Activated CD8-positive, alpha-beta memory T cell treated with anti-CD3 and anti-CD28 coated beads for 48 hours (primary cell): ENCODE measurements at regions not wholly inside any gene's neighbourhood (a gene's known extent, or its start where the extent isn't known, plus 50 kb on each side); places are given as distances from the start of the nearest gene placed in this dataset.

ENCODE experiments used
- DNase-seq, 3 experiments: peaks; one replicate each; pipeline ENCODE4 v3.0.0-alpha.2; 2020; ENCODE audit warnings: low read depth in 2 of 3, low spot score in 2 of 3

DNA sequence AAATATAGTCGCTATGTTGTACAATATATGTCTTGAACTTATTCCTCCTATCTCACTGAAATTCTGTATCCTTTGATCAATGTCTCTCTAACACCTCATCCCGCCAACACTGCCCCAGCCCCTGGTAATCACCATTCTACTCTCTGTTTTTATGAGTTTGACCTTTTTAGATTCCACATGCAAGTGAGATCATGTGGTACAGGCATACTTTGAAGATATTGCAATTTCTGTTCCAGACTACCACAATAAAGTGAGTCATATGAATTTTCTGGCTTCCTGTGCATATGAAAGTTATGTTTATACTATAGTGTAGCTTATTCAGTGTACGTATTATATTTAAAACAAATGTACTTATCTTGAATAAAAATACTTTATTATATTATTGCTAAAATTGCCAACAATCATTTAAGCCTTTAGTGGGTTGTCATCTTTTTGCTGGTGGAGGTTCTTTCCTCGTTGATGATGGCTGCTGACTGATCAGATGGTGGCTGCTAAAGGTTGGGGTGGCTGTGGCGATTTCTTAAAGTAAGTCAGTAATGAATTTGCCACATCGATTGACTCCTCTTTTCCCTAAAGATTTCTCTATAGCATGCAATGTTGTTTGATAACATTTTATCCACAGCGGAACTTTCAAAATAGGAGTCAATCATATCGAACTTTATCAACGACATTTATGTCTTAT is 257.2 kb downstream of the NFKBIZ start:
- DNase-seq = no peak

DNA sequence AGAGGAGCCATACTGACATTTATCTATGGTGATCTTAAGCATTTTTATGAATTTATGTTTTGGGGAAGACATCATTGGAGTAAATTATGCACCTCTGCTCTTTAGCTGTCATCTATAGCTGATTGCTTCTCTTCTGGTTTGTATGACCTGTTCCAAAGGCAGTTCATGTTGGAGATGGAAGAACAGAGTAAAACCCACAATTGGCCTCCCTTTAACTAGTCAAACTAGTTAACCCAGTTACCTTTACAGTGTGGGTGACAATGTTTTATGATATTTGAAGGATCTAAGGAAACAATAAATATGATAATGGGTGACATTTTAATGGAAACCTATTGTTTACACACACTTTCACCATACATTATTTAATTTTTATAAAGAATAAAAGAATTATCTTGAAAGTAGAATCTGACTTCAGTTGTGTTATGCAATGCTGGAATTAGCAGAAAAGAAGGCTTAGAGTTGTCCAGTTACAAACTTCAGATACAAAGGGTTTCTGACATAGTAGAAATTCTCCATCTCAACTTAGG is 263.5 kb downstream of the NFKBIZ start:
- DNase-seq = no peak

DNA sequence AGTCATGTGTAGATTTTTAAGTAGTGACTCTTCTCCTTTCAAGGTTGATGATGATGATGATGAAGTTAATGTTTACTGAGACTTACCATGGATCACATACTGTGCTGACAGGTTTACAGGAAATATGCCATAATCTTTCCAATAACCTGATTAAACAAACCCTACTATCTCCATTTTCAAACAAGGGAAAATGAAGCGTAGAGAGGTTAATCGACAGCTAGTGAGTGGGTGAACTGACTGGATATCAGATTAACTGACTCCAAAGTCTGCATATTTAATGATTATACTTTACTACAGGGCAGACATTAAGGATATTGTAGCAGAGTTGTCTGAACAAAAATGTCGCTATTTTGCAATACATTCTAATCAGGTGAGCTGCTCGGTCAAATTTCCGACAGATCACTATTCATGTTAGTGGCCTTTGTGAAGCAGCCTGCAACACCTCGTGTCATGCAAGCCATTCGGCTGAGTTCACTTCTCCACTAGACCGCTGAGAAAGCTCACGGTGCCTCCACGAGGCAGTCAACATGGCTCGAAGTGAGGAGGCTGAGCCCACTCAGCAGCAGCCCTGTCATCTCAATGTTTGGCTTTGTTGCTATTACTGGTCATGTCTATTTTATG is 264.2 kb downstream of the NFKBIZ start:
- no peak for DNase-seq

DNA sequence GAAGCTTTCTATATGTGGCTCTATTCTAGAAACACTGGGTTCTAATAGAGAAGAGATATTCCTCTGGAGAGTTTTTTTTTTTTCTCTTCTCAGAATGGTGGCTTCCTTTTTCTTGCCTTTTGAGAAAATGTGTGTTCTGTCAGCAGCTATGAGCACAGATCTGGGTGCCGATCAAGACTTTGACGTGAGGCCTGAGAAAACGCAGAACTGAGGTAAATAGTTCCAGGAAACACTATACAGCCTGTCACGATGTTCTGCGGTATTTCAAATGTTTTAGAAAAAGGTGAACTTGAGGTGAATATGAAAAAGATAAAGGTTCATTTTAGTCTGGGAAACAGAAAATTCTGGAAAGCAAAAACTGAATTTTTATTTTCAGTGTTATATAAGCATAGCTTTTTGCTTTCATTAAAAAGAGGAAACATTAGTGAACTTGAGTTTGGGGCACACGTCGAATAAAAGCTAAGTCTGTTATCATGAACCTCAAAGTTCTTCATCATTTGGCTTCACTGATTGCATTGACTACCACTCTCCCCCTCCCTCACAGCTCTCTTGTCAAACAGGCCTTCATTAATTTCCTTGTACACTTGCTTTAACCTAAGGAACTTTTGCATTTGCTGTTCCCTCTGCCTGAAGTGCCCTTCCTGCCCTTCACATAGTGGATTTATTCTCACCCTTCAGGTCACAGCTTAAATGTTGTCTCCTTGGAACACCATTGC is 265.1 kb downstream of the NFKBIZ start:
- DNase-seq = no peak

DNA sequence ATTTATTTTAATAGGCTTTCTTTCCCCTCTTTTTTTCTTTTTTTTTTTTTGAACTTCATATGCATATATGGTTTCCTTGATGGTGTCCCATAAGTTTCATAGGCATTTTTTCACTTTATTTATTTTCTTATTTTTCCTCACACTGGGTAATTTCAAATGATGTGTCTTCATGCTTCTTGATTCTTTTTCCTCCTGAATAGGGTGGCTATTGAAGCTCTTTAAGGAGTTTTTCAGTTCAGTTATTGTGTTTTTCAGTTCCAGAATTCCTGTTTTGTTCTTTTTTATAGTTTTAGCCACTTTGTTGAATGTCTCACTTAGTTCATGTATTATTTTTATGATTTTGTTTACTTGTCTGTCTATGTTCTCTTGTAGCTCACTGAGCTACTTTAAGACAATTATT is 273.2 kb downstream of the NFKBIZ start:
- no peak for DNase-seq

DNA sequence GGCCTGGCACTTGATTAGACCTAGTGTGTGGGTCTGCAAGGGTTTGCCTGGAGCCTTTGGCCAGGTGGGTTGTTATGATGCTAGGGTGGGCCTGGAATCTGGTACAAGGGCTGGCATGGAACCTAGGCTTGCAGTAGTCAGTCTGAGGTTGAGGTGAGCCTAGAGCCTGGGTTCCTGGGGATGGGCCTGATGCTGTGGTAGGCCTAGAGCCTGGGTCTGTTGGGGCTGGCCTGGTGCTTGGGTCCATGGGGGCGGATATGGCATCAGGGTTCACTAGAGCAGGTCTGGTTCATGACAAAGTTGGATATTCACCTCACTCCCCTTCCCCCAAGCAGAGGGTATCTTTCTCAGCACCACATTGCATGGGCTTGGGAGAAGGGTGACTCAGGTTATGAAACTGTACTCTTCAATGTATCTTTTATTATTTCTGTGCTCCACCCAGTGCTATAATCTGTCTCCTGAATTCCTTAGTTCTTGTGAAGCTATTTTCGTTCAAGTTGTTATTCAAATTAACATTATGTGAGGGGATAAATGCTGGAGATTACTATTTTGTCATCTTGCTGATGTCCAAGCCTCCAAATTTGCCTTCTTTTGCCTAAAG is 274.4 kb downstream of the NFKBIZ start:
- no peak for DNase-seq

DNA sequence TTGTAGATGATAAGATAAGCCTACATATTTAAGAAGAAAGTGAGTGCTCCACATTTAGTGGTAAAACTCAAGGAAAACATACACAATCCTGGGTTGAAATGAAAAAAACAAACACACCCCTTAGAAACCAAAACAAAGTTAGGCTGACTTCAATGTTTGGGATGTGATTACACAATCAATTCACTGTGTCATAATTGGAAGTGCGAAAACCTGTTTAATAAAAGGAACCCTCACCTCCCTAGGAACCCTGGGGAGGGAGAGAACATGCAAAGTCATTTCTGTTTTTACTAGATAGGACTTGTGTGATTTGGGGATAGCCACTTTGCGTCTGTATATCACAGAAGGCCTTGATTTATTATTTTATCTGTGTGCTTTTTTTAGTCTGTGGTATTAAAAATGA is 275.0 kb downstream of the NFKBIZ start:
- no peak for DNase-seq

DNA sequence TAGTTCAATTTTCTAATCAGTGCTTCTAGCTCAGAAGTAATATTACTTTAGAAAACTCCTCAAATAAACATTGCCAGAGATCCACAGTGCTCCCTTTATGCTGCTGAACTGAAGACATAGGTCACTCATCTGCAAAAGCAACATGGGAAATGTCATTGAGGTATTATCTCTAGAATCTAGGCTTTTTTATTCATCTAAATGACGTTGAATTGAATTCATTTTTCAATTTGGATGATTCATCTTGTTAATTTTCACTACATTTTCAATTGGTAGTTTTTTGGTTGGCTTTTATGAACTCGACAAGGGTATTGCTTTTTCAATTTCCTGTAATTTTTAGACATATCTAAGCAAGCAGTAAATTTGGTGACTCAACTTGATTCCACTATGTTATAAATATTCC is 275.4 kb downstream of the NFKBIZ start:
- no peak for DNase-seq

DNA sequence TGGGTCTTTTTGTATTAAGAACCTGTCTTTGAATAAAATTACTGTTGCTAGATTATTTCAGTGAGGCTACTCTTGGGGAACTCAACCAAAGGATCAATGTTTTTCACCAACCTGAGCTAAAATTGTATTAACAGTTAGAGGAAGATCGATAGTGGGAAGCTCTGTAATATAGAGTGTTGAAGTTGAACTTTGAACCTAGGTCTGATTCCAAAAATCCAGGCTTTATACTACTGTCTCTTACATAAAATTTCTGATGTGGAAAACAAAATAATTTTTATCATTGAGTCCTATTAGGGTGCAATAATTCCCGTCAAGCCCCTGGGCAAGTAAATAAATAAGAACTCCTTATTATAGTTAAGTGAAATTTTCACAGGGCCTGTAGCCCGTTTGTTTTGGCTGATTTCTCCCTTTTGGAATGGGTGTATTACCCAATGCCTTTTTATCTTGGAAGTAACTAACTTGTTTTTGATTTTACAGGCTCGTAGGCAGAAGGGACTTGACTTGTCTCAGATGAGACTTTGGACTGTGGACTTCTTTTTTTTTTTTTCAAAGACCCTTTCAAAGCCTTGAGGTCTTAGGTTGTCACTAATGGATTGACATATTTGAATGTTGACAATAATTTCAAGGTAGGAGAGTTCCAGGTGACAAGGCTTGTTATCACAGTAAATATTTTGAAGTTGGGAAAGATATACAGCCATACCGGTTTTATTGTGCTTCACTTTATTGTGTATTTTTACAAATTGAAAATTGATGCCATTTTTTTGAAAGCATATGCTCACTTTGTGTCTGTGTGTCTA is 276.1 kb downstream of the NFKBIZ start:
- DNase-seq = no peak

DNA sequence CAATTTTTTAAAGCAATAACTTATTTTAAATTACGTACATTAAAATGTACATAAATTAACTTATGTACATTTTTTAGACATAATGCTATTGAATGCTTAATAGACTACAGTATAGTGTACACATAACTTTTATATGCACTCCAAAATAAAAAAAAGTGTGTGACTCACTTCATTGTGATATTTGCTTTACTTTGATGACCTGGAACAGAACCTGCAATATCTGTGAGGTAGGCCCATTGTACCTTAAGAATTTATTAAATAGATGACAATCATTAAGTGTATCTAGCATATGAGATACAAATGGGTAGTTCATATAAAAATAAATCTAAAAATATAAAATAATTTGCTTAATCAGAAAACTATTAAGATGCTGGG is 276.7 kb downstream of the NFKBIZ start:
- no peak for DNase-seq

DNA sequence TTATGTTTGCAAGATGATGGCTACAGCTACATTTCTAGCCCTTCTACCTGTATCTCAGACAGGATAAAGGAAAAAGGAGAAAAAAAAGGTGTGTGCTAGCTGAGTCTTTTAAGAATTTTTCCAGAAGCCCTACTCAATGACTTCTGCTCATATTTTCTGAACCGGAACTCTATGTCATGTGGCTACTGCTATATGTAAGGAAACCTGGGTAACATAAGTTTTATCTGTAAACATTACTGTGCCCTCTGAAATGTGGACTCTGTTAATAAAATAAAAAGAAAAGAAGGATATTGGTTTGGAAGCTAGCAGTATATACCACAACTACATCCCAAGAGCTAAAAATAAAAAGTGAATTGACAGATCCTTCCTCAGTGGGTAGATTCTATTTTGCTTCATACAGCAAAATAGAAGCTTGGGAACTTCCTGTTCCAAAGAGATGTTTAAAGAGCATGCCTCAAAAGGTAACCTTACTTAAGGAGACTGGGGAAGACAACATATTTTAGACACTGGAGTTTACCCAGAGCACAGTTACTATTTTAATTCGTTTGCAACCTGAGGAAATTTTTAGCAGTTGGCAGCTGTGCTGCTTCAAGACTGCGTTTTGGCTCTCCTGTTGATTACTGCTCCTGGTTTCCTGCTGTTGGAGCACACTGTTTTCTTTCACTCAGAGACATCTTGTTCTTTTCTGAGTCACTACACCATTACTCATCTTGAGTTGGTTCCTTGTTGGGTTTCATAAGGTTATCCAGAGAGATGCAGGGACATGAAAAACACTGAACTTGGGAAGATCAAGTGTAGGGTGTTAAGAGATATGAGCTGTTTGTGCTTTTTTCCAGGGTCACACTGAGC is 280.7 kb downstream of the NFKBIZ start:
- no peak for DNase-seq

DNA sequence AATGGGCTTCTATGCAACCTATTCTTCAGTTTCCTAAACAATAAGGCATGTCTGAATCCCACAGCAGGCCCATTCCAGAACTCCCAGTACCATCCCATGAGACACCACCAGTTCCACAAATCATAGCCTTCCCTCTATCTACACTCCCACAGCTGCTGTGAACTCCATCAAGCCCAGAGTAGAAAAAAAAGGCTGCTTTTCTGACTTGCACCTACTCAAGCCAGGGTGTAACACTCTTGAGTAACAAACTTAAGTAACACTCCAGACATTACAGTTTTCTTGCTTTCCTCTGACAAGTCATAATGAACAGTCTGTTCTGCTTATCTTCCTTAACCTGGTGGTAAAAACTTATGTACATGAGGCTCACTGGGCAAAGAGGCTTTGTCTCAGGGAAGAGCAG is 283.1 kb downstream of the NFKBIZ start:
- no peak for DNase-seq

DNA sequence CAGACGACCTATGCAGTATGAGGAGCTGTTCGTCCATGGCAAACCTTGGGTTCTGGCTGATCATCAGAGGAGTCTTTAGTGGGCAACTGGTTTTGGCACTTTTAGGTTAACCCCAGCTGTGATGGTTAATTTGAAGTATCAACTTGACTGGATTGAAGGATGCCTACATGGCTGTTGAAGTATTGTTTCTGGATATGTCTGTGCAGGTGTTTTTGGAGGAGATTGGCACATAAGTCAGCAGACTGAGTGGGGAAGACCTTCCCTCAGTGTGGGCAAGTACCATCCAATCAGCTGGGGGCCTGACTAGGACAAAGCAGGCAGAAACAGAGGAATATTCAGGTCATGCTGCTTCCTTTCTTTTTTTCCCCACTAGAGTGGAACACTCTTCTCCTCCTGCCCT is 284.1 kb downstream of the NFKBIZ start:
- DNase-seq = no peak

DNA sequence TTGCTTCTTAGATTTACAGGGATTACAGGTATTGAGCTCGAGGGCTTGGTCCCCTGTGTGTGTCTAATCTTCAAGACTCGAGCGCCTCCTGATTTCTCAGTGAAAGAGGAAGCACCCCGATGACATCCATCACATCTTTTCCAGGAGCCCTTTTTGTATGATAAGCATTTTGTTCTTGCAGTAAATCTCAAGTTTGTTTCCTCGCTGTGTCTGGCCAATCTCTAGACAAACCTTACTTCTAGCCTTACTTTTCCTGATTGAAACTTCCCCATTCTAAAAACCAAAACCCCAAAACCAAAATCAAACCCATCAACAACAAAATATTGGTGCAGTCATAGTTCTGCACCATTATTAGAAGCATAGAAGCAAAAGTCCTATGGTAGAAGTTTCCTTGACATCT is 286.0 kb downstream of the NFKBIZ start:
- no peak for DNase-seq

DNA sequence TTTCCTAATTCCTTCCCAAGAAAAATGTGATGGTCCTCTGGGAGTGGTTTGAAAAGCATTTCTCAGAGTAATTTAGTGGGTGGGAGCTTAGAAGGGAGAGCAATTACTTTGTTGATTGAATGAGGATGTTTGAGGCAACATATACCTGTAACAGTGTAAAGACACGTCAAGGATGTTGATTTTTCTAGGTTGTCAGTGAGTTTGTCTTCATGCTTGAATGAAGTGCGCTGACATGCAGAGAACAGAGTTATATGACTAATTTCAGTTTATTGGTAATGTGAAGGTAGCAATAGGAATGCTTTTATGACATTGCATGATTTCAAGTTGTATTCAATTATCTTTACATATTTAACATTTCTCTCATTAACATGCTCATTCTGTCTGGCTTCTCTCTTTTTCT is 286.9 kb downstream of the NFKBIZ start:
- DNase-seq = no peak

DNA sequence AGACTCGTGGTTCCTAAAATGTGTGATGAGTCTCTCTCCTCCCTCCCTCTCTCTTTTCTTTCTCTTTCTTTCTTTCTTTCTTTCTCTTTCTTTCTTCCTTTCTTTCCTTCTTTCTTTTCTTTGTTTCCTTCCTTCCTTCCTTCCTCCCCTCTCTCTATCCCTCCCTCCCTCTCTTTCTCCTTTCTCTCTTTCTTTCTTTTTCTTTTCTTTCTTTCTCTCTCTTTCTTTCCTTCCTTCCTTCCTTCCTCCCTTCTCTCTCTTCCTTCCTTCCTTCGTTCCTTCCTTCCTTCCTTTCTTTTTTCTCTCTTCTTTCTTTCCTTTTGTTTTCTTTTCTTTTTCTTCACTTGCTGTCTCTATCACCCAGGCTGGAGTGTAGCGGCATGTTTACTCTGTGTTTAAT is 290.8 kb downstream of the NFKBIZ start:
- DNase-seq = no peak

DNA sequence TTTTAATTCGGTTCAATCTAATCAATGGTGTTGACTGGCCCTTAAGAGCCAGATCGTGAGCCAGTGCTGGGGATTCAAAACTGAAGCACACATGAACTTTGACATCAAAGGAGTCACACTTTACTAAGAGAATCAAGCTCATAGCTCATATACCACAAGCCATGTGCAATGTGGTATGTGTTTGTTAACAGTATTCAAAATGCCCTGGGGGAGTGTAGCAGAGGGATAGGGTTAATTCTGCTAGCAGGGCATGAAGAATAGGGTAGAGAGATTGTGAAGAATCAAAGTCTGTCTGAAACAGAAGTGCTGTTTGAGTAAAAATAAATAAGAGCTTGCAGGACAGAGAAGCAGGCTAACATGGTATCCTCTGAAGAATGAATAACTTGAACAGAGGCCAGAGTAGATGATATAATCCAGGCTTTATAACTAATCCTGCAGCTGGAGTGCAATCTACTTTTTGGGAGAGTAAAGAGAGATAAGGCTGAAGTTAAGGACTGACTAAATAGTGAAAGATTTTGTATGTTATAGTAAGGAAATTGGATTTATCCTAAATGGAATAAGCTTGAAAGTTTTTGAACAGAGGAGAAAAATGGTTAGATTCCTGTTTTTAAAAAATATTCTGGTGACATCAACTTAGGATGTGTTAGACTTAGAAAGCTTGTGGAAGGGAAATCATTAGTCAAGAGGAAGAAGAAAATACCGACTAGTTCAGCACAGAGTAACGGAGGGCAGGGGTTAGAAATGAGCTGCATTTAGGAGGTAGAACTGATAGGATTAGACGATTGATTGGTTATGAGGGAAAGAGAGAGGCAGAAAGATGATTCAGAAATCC is 292.0 kb downstream of the NFKBIZ start:
- DNase-seq = no peak

DNA sequence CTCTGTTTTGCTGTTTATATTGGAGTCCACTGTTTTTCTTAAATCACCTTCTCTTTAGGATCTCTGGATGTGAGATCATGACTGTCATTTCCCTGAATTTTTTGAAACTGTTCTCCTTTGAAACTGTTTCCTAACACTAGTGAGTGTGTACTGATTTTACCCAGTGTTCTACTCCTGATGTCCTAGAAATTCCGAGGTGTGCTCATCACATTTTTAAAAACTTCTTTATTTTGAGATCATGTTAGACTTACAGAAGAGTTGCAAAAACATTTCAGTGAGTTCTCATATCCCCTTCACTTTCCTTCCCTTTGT is 292.6 kb downstream of the NFKBIZ start:
- no peak for DNase-seq

DNA sequence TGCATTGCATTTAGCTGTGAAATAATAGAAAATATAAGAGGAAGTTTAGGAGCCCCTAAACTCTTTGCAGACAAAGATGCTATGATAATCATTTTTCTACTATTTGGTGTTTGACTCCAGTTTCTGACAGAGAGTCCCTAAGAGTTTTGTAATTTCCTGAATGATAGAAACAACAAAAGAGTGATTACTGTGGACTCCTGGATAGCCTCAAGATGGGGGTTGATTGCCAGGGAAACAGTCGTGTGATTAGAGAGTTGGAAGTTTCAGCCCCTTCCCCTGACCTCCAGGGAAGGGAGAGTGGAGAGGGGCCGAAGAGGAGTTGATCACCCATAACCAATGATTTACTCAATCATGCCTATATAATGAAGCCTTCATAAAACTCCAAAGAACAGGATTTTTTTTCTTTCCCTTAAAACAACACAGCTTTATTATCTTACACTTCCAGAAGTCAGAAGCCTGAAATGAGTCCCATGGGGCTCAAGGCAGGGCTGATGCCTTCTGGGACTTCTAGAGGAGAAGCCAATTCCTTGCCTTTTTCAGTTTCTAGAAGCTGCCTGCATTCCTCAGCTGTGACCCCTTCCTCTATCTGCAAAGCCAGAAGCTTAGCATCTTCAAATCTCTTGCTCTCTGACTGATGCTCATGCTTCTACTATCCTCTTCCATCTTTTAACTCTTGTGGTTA is 292.3 kb upstream of the ZPLD1 start:
- DNase-seq = no peak
